NT2/D1 (cell line): ENCODE measurements at regions not wholly inside any gene's neighbourhood (a gene's known extent, or its start where the extent isn't known, plus 50 kb on each side); places are given as distances from the start of the nearest gene placed in this dataset.
"Not testable (repeated sequence)": the region's sequence is repeated elsewhere in the genome, so short reads cannot be mapped to it uniquely, and the experiment has no call there.

Experiments
- DNase-seq: peaks from one replicate; pipeline ENCODE4 v3.0.0-alpha.2; 2011; ENCODE audit warnings: low read depth, low spot score
- H3K27me3 ChIP-seq: 2 replicates; pipeline ENCODE4 v1.6.0; 2011; ENCODE audit warnings: mild to moderate bottlenecking; ENCODE audit not compliant: insufficient read length, insufficient read depth
- H3K36me3 ChIP-seq: 2 replicates; pipeline ENCODE4 v1.6.1; 2011; ENCODE audit warnings: mild to moderate bottlenecking, low read length, mixed read lengths; ENCODE audit not compliant: insufficient read depth, insufficient read length
- H3K4me1 ChIP-seq: 2 replicates; pipeline ENCODE4 v1.5.1; 2011; ENCODE audit not compliant: insufficient read depth, insufficient read length
- H3K4me3 ChIP-seq: 2 replicates; pipeline ENCODE4 v1.5.1; 2011; ENCODE audit warnings: low read depth; ENCODE audit not compliant: insufficient read length
- H3K9ac ChIP-seq: 2 replicates; pipeline ENCODE4 v1.6.0; 2011; ENCODE audit warnings: low read depth; ENCODE audit not compliant: insufficient read length
- H3K9me3 ChIP-seq: 2 replicates; pipeline ENCODE4 v1.5.1; 2011; ENCODE audit warnings: mild to moderate bottlenecking, low read length; ENCODE audit not compliant: insufficient read depth
- SUZ12 ChIP-seq: IDR thresholded peaks from 2 replicates; pipeline ENCODE4 v1.6.1; 2011; ENCODE audit not compliant: insufficient read length, insufficient read depth; ENCODE audit errors: extremely low read depth
- YY1 ChIP-seq: IDR thresholded peaks from 2 replicates; pipeline ENCODE4 v1.6.1; 2011; ENCODE audit not compliant: insufficient read length, insufficient read depth
- ZNF274 ChIP-seq: IDR thresholded peaks from 2 replicates; pipeline ENCODE4 v1.6.1; 2011; ENCODE audit warnings: mild to moderate bottlenecking, low read depth, low read length

GRCh38 chr14:53378142-53378541, 225.0 kb upstream of the DDHD1 start:
- Histone ChIP-seq H3K9ac (no peak overlapping the region), H3K36me3 (no peaks in the 10 kb centered on the region), H3K4me3 (no peak overlapping the region), H3K27me3 (no peaks in the 10 kb centered on the region), H3K9me3 (no peaks in the 10 kb centered on the region), H3K4me1 (no peaks in the 10 kb centered on the region)
- DNase-seq, result no peak
- TF ChIP-seq ZNF274 (no peak), YY1 (no peak), SUZ12 (no peak)

- no peak for TF ChIP-seq YY1
- TF ChIP-seq SUZ12, result no peak
- TF ChIP-seq ZNF274, result no peak
- H3K36me3 ChIP-seq, result no peaks in the 10 kb centered on the region
- DNase-seq, result no peak
Measured at GRCh38 chr14:53376064-53376463, 222.9 kb upstream of the DDHD1 start.

GRCh38 chr14:53375599-53375998, 222.5 kb upstream of the DDHD1 start:
- H3K36me3 ChIP-seq, result no peaks in the 10 kb centered on the region

More at GRCh38 chr14:53376064-53376463, 222.9 kb upstream of the DDHD1 start:
- Histone ChIP-seq H3K4me3 (no peak overlapping the region), H3K4me1 (no peaks in the 10 kb centered on the region), H3K9me3 (no peaks in the 10 kb centered on the region), H3K9ac (no peak overlapping the region), H3K27me3 (no peaks in the 10 kb centered on the region)

GRCh38 chr14:53368711-53369201, 215.6 kb upstream of the DDHD1 start:
- no peak overlapping the region for H3K9ac ChIP-seq
- no peak overlapping the region for H3K4me3 ChIP-seq
- H3K27me3 ChIP-seq, result no peaks in the 10 kb centered on the region
- H3K36me3 ChIP-seq, result no peaks in the 10 kb centered on the region
- H3K9me3 ChIP-seq, result no peaks in the 10 kb centered on the region; the same call in 1 of the 2 replicates
- DNase-seq, result no peak
- H3K4me1 ChIP-seq, result no peaks in the 10 kb centered on the region
- TF ChIP-seq ZNF274 (no peak), SUZ12 (no peak), YY1 (no peak)

More at GRCh38 chr14:53375599-53375998, 222.5 kb upstream of the DDHD1 start:
- Histone ChIP-seq H3K4me3 (no peak overlapping the region), H3K4me1 (no peaks in the 10 kb centered on the region), H3K9ac (no peak overlapping the region), H3K27me3 (no peaks in the 10 kb centered on the region), H3K9me3 (no peaks in the 10 kb centered on the region; the same call in 1 of the 2 replicates)
- no peak for TF ChIP-seq SUZ12
- TF ChIP-seq YY1, result no peak
- no peak for TF ChIP-seq ZNF274
- DNase-seq, result no peak

GRCh38 chr14:53368066-53368465, 214.9 kb upstream of the DDHD1 start:
- Histone ChIP-seq H3K27me3 (no peaks in the 10 kb centered on the region), H3K4me1 (no peaks in the 10 kb centered on the region), H3K9me3 (no peaks in the 10 kb centered on the region; the same call in 1 of the 2 replicates), H3K9ac (no peak overlapping the region), H3K36me3 (no peaks in the 10 kb centered on the region), H3K4me3 (no peak overlapping the region)
- TF ChIP-seq YY1, result no peak
- no peak for TF ChIP-seq ZNF274
- no peak for TF ChIP-seq SUZ12
- no peak for DNase-seq

- H3K9me3 ChIP-seq, result no peaks in the 10 kb centered on the region; the same call in 1 of the 2 replicates
- DNase-seq, result no peak
- H3K4me3 ChIP-seq, result no peak overlapping the region
- TF ChIP-seq ZNF274, result no peak
- H3K4me1 ChIP-seq, result no peaks in the 10 kb centered on the region
- H3K9ac ChIP-seq, result no peak overlapping the region
- no peaks in the 10 kb centered on the region for H3K27me3 ChIP-seq
- no peaks in the 10 kb centered on the region for H3K36me3 ChIP-seq
Measured at GRCh38 chr14:53367644-53368026, 214.5 kb upstream of the DDHD1 start.

GRCh38 chr14:53365486-53366130, 212.5 kb upstream of the DDHD1 start:
- TF ChIP-seq SUZ12 (no peak), ZNF274 (no peak), YY1 (no peak)
- Histone ChIP-seq H3K4me3 (no peak overlapping the region), H3K4me1 (no peaks in the 10 kb centered on the region), H3K36me3 (no peaks in the 10 kb centered on the region), H3K9ac (no peak overlapping the region), H3K27me3 (no peaks in the 10 kb centered on the region), H3K9me3 (no peaks in the 10 kb centered on the region)
- no peak for DNase-seq

- not testable (repeated sequence) for DNase-seq, H3K27me3 ChIP-seq, H3K36me3 ChIP-seq, H3K4me3 ChIP-seq, H3K9me3 ChIP-seq, H3K9ac ChIP-seq, H3K4me1 ChIP-seq
Measured at GRCh38 chr14:53362916-53363315, 209.8 kb upstream of the DDHD1 start.
